GM23338 (cell line): ENCODE measurements at regions not wholly inside any gene's neighbourhood (a gene's known extent, or its start where the extent isn't known, plus 50 kb on each side); places are given as distances from the start of the nearest gene placed in this dataset.

Experiments used
- EZH2 ChIP-seq: fragments of 200-600 bp; sonication (generic); IDR thresholded peaks from one replicate; pipeline ENCODE4 v1.8.0; 2017; ENCODE audit warnings: antibody characterized with exemption, mild to moderate bottlenecking, low read depth; ENCODE audit not compliant: unreplicated experiment
- POLR2AphosphoS5 ChIP-seq: IDR thresholded peaks from 2 replicates; pipeline ENCODE4 v1.6.1; 2016; ENCODE audit warnings: antibody characterized with exemption, low read depth
- STAT1 ChIP-seq: IDR thresholded peaks from one replicate; pipeline ENCODE4 v1.6.1; 2016; ENCODE audit warnings: antibody characterized with exemption; ENCODE audit not compliant: unreplicated experiment
- ZNF331 ChIP-seq: fragments of 250-450 bp; sonication (Bioruptor Pico); IDR thresholded peaks from 2 replicates; pipeline ENCODE4 v1.5.0; 2020; ENCODE audit warnings: low read depth, mild to moderate bottlenecking, moderate library complexity
- TF ChIP-seq, protein P1 (sequence below): fragments of 250-450 bp; sonication (Bioruptor Pico); IDR thresholded peaks from 2 replicates; pipeline ENCODE4 v1.5.0; 2020; ENCODE audit warnings: mild to moderate bottlenecking, moderate library complexity
- TF ChIP-seq, protein P2 (sequence below): IDR thresholded peaks from one replicate; pipeline ENCODE4 v1.6.1; 2018; ENCODE audit warnings: antibody characterized with exemption; ENCODE audit not compliant: unreplicated experiment

DNA sequence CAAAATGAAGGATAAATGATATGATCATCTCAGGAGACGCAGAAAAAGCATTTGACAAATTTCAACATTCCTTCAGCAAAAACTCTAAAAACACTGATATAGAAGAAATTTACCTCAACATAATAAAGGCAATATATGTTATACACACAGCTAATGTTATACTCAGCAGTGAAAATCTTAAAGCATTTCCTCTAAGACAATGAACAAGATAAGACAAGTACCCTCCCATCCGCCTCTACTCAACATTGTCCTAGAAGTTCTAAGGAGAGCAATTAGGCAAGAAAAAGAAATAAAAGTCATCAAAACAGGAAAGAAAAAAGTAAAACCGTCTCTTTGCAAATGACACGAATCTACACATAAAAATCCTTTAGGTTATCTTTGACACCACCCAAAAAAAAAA, 1432.8 kb downstream of the CDH11 start (continued):
- TF ChIP-seq, protein P1, sequence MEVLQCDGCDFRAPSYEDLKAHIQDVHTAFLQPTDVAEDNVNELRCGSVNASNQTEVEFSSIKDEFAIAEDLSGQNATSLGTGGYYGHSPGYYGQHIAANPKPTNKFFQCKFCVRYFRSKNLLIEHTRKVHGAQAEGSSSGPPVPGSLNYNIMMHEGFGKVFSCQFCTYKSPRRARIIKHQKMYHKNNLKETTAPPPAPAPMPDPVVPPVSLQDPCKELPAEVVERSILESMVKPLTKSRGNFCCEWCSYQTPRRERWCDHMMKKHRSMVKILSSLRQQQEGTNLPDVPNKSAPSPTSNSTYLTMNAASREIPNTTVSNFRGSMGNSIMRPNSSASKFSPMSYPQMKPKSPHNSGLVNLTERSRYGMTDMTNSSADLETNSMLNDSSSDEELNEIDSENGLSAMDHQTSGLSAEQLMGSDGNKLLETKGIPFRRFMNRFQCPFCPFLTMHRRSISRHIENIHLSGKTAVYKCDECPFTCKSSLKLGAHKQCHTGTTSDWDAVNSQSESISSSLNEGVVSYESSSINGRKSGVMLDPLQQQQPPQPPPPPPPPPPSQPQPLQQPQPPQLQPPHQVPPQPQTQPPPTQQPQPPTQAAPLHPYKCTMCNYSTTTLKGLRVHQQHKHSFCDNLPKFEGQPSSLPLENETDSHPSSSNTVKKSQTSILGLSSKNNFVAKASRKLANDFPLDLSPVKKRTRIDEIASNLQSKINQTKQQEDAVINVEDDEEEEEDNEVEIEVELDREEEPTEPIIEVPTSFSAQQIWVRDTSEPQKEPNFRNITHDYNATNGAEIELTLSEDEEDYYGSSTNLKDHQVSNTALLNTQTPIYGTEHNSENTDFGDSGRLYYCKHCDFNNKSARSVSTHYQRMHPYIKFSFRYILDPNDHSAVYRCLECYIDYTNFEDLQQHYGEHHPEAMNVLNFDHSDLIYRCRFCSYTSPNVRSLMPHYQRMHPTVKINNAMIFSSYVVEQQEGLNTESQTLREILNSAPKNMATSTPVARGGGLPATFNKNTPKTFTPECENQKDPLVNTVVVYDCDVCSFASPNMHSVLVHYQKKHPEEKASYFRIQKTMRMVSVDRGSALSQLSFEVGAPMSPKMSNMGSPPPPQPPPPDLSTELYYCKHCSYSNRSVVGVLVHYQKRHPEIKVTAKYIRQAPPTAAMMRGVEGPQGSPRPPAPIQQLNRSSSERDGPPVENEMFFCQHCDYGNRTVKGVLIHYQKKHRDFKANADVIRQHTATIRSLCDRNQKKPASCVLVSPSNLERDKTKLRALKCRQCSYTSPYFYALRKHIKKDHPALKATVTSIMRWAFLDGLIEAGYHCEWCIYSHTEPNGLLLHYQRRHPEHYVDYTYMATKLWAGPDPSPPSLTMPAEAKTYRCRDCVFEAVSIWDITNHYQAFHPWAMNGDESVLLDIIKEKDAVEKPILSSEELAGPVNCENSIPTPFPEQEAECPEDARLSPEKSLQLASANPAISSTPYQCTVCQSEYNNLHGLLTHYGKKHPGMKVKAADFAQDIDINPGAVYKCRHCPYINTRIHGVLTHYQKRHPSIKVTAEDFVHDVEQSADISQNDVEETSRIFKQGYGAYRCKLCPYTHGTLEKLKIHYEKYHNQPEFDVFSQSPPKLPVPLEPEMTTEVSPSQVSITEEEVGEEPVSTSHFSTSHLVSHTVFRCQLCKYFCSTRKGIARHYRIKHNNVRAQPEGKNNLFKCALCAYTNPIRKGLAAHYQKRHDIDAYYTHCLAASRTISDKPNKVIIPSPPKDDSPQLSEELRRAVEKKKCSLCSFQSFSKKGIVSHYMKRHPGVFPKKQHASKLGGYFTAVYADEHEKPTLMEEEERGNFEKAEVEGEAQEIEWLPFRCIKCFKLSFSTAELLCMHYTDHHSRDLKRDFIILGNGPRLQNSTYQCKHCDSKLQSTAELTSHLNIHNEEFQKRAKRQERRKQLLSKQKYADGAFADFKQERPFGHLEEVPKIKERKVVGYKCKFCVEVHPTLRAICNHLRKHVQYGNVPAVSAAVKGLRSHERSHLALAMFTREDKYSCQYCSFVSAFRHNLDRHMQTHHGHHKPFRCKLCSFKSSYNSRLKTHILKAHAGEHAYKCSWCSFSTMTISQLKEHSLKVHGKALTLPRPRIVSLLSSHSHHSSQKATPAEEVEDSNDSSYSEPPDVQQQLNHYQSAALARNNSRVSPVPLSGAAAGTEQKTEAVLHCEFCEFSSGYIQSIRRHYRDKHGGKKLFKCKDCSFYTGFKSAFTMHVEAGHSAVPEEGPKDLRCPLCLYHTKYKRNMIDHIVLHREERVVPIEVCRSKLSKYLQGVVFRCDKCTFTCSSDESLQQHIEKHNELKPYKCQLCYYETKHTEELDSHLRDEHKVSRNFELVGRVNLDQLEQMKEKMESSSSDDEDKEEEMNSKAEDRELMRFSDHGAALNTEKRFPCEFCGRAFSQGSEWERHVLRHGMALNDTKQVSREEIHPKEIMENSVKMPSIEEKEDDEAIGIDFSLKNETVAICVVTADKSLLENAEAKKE (CRISPR knock-in tag) = no peak
- TF ChIP-seq ZNF331 (CRISPR knock-in tag) = no peak
- no peak for TF ChIP-seq POLR2AphosphoS5
- no peak for TF ChIP-seq EZH2
- TF ChIP-seq, protein P2, sequence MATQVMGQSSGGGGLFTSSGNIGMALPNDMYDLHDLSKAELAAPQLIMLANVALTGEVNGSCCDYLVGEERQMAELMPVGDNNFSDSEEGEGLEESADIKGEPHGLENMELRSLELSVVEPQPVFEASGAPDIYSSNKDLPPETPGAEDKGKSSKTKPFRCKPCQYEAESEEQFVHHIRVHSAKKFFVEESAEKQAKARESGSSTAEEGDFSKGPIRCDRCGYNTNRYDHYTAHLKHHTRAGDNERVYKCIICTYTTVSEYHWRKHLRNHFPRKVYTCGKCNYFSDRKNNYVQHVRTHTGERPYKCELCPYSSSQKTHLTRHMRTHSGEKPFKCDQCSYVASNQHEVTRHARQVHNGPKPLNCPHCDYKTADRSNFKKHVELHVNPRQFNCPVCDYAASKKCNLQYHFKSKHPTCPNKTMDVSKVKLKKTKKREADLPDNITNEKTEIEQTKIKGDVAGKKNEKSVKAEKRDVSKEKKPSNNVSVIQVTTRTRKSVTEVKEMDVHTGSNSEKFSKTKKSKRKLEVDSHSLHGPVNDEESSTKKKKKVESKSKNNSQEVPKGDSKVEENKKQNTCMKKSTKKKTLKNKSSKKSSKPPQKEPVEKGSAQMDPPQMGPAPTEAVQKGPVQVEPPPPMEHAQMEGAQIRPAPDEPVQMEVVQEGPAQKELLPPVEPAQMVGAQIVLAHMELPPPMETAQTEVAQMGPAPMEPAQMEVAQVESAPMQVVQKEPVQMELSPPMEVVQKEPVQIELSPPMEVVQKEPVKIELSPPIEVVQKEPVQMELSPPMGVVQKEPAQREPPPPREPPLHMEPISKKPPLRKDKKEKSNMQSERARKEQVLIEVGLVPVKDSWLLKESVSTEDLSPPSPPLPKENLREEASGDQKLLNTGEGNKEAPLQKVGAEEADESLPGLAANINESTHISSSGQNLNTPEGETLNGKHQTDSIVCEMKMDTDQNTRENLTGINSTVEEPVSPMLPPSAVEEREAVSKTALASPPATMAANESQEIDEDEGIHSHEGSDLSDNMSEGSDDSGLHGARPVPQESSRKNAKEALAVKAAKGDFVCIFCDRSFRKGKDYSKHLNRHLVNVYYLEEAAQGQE = no peak
- TF ChIP-seq STAT1 = no peak
